ENCODE measurements at regions not wholly inside any gene's neighbourhood (a gene's known extent, or its start where the extent isn't known, plus 50 kb on each side); places are given as distances from the start of the nearest gene placed in this dataset.
A peak's percentile ranks its signal among the peaks of the same experiment; 100 is the strongest.

DNA sequence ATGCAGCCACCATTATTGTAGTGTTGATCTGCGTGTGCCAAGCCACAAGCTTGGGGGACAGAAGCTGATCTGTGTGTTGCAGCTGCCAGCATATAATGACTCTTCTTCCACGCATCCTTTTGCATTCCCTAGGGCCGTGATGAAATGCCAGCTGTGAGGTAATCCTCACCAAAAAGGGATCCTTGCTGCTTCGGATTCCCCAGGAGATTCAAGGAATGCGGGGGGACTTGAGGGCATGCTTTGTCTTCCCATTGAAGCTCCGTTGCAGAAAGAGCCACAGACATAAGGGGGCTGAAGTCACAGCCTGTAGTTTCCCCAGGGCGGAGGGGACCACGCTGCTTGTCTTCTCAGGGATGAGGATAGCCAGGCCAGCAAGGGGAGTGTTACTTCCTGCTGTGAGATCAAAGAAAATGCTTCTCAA is 281.6 kb upstream of the FMN2 start:
- no peak for TF ChIP-seq POLR2A (IDR thresholded peaks at IDR 0.05)
- TF ChIP-seq, protein P1, sequence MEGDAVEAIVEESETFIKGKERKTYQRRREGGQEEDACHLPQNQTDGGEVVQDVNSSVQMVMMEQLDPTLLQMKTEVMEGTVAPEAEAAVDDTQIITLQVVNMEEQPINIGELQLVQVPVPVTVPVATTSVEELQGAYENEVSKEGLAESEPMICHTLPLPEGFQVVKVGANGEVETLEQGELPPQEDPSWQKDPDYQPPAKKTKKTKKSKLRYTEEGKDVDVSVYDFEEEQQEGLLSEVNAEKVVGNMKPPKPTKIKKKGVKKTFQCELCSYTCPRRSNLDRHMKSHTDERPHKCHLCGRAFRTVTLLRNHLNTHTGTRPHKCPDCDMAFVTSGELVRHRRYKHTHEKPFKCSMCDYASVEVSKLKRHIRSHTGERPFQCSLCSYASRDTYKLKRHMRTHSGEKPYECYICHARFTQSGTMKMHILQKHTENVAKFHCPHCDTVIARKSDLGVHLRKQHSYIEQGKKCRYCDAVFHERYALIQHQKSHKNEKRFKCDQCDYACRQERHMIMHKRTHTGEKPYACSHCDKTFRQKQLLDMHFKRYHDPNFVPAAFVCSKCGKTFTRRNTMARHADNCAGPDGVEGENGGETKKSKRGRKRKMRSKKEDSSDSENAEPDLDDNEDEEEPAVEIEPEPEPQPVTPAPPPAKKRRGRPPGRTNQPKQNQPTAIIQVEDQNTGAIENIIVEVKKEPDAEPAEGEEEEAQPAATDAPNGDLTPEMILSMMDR (IDR thresholded peaks at IDR 0.05): no peak

DNA sequence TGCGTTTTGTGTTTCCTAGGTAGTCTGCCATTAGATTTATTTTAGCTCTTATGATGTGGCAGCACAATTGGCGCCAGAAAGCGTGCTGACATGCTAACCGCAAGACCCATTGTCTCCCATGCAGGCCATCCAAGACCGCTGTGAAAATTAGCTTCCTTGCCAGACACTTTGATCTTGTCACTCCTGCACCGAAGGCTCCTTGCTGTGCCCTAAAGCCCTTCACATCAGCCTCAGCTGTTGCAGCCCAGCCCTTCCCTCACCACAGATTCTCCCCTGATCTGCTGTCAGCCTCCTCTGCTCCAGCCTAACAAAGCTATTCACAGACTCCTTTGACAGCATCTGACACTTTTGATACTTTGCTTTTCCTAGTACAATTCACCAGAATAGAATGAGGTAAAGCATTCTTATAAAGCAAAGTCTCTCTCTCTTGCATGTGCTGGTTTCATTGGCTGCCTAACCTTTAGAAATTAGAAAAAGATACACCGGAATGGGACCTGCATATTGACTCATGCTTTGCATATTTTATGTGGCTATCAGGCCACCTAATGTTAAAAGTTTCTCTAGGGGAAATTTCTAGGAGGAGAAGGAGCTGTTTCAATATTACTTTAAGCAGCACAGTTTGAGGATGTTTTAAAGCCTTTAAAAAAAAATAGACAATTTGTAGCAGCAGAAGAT is 280.3 kb upstream of the FMN2 start:
- Histone ChIP-seq H3K36me3 (no peaks in the 10 kb centered on the region), H3K27me3 (no peaks in the 10 kb centered on the region), H3K27ac (no peak overlapping the region), H3K4me1 (peaks cover 13 to 24% (median 20%) of the 10 kb centered on the region in 3 donors), H3K9me3 (no peaks in the 10 kb centered on the region), H3K4me3 (no peak overlapping the region)
- WGBS, 2 donors: 62 to 68% methylated on average over 7 of the region's 7 CpGs
- TF ChIP-seq POLR2A (IDR thresholded peaks at IDR 0.05): no peak
- TF ChIP-seq, protein P1 (IDR thresholded peaks at IDR 0.05): no peak
- intact Hi-C loops (cut with DNase I): no loop called here
- DNase-seq: no peak

More for the DNA sequence above, 281.6 kb upstream of the FMN2 start:
- no peaks in the 10 kb centered on the region for H3K27me3 ChIP-seq
- 78 to 89% methylated on average over 3 to 6 of the region's 8 CpGs for WGBS, 2 donors
- peak overlapping the region in 1 of 4 donors; percentile 7 for H3K27ac ChIP-seq
- no peaks in the 10 kb centered on the region for H3K9me3 ChIP-seq
- peaks cover 9 to 25% (median 19%) of the 10 kb centered on the region in 3 donors for H3K4me1 ChIP-seq
- no peak overlapping the region for H3K4me3 ChIP-seq
- intact Hi-C loops (cut with DNase I): no loop called here
- DNase-seq: no peak
- no peaks in the 10 kb centered on the region for H3K36me3 ChIP-seq

DNA sequence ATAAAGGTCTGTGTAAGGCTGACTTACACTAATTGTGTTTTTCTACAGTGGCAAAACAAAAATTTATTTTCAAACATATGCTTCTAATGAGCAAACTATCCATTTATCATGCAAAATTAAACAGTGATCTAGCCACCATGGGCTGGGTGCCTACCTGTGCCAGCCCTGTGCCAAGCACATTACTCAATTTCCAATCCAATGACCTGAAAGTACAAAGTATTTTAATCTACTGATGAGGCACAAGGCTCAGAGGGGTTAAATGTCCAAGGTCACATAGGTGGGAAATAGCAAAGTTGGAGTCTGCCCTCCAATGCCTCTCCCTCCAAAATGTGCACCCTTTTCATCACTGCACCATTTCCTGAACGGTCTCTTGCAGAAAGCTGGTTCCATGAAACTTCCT is 279.1 kb upstream of the FMN2 start:
- intact Hi-C loops (cut with DNase I): no loop called here
- TF ChIP-seq, protein P1 (IDR thresholded peaks at IDR 0.05): no peak
- no peak for TF ChIP-seq POLR2A (IDR thresholded peaks at IDR 0.05)
- H3K9me3 ChIP-seq: no peaks in the 10 kb centered on the region
- no peaks in the 10 kb centered on the region for H3K36me3 ChIP-seq
- no peak for DNase-seq
- no peaks in the 10 kb centered on the region for H3K27me3 ChIP-seq
- 93 to 100% methylated on average over 1 of the region's 1 CpG for WGBS, 2 donors
- peaks cover 15 to 35% (median 26%) of the 10 kb centered on the region in 3 donors for H3K4me1 ChIP-seq
- H3K27ac ChIP-seq: no peak overlapping the region
- H3K4me3 ChIP-seq: no peak overlapping the region

DNA sequence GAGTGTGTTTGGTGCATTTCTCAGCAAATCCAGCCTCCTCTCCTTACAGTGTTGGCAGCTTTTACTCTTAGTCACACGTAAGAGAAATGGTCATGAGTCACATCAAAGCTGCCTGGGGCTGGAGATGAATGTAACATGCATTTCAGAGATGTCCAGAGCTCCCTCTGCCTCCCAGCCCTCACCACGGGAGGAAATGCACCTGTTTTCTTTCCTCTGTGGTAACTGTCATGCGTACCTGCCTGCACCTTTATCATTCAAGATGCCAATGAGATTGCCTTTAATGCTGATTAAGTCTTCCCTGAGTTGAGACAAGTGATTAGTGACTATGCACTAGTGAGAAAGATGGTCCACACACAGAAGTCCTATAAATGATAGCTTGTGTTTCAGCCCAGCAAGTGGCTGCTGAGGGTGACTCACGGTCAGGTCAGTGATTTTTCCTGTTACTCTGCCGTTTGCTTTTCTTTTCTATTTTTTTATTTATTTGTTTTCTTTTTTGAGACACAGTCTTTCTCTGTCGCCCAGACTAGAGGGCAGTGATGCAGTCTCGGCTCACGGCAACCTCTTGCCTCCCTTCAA is 277.3 kb upstream of the FMN2 start:
- Histone ChIP-seq H3K27me3 (no peaks in the 10 kb centered on the region), H3K4me3 (peak overlapping the region in 1 of 4 donors; percentile 24), H3K4me1 (peaks cover 15 to 35% (median 26%) of the 10 kb centered on the region in 3 donors), H3K9me3 (no peaks in the 10 kb centered on the region), H3K27ac (peak overlapping the region; percentile 1 to 86 (median 60)), H3K36me3 (no peaks in the 10 kb centered on the region)
- WGBS, 2 donors: 10 to 26% methylated on average over 7 to 8 of the region's 8 CpGs
- no peak for DNase-seq
- TF ChIP-seq, protein P1 (IDR thresholded peaks at IDR 0.05): no peak
- no peak for TF ChIP-seq POLR2A (IDR thresholded peaks at IDR 0.05)
- intact Hi-C loops (cut with DNase I): no loop called here

DNA sequence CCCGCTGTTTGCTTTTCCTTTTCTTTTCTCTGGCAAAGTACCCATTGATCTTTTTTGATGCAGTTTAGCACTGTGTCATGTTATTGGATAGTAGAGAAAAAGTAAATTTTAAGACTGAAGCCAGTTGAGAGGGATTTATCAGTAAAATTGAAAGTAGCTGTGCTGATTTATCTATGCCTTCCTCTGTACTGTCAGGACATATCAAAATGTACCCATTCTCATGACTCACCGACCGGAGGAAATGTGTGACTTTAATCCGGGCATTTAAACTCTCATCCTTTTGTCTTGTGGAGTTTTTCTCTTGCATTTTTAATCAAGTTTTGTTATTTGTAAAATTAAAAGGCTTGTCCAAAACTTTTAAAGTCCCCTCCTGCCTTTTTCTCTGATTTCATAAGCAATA is 276.6 kb upstream of the FMN2 start:
- 37 to 48% methylated on average over 4 of the region's 4 CpGs for WGBS, 2 donors

More for the DNA sequence above, 276.6 kb upstream of the FMN2 start:
- intact Hi-C loops (cut with DNase I): no loop called here
- TF ChIP-seq, protein P1 (IDR thresholded peaks at IDR 0.05): no peak
- no peak for TF ChIP-seq POLR2A (IDR thresholded peaks at IDR 0.05)
- peaks cover 15 to 35% (median 26%) of the 10 kb centered on the region in 3 donors for H3K4me1 ChIP-seq
- H3K4me3 ChIP-seq: peak overlapping the region in 1 of 4 donors; percentile 24
- peak overlapping the region; percentile 1 to 86 (median 60) for H3K27ac ChIP-seq
- no peaks in the 10 kb centered on the region for H3K27me3 ChIP-seq
- no peaks in the 10 kb centered on the region for H3K36me3 ChIP-seq
- no peaks in the 10 kb centered on the region for H3K9me3 ChIP-seq
- no peak for DNase-seq

Measured in esophagus squamous epithelium (tissue), 5 donors.